WERI-Rb-1 (cell line): ENCODE measurements at regions not wholly inside any gene's neighbourhood (a gene's known extent, or its start where the extent isn't known, plus 50 kb on each side); places are given as distances from the start of the nearest gene placed in this dataset.
"Not testable (repeated sequence)": the region's sequence is repeated elsewhere in the genome, so short reads cannot be mapped to it uniquely, and the experiment has no call there.

Source experiments
- DNase-seq: peaks from one replicate; pipeline ENCODE4 v3.0.0-alpha.2; 2020
- H3K27ac ChIP-seq: fragments of 250-450 bp; sonication (Bioruptor Pico); 2 replicates; pipeline ENCODE4 v1.5.1; 2020; ENCODE audit warnings: mild to moderate bottlenecking, moderate library complexity
- H3K27me3 ChIP-seq: fragments of 250-450 bp; sonication (Bioruptor Pico); 2 replicates; pipeline ENCODE4 v1.5.1; 2021; ENCODE audit warnings: mild to moderate bottlenecking, low read depth, moderate library complexity; ENCODE audit not compliant: insufficient read depth, severe bottlenecking
- H3K36me3 ChIP-seq: fragments of 250-450 bp; sonication (Bioruptor Pico); 2 replicates; pipeline ENCODE4 v1.5.1; 2020; ENCODE audit warnings: mild to moderate bottlenecking, moderate library complexity
- H3K4me3 ChIP-seq: 2 replicates; pipeline ENCODE4 v1.5.1; 2011; ENCODE audit warnings: low read depth, mild to moderate bottlenecking, control low read depth, low read length
- H3K9me3 ChIP-seq: fragments of 250-450 bp; sonication (Bioruptor Pico); 2 replicates; pipeline ENCODE4 v1.5.1; 2021; ENCODE audit warnings: mild to moderate bottlenecking, moderate library complexity; ENCODE audit not compliant: severe bottlenecking
- CTCF ChIP-seq: IDR thresholded peaks from 2 replicates; pipeline ENCODE4 v1.5.1; 2011; ENCODE audit warnings: low read depth, mild to moderate bottlenecking, control low read depth, inconsistent platforms, low read length

DNA sequence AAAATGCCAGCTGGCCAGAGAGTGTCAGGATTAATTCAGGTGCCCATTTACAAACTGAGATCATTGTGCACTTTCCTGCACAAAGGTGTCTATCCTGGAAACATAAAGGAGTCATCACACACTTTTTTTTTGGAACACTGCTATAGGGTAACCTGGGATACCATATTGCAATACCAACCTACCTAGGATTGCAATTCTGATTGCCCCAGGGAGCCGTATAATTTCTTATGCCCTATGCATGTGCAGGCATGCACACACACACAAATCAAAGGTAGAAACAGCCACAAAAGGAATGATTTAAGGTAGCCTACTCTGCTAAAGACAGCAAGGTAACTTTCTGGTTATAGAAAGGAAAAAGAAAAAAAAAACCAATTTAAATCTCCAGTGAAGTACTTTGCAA is 285.3 kb upstream of the KITLG start:
- no peak for DNase-seq
- no peak for TF ChIP-seq CTCF
- H3K9me3 ChIP-seq, result no peaks in the 10 kb centered on the region
- no peak overlapping the region for H3K27ac ChIP-seq
- no peak overlapping the region for H3K4me3 ChIP-seq
- H3K27me3 ChIP-seq, result no peaks in the 10 kb centered on the region
- no peaks in the 10 kb centered on the region for H3K36me3 ChIP-seq

DNA sequence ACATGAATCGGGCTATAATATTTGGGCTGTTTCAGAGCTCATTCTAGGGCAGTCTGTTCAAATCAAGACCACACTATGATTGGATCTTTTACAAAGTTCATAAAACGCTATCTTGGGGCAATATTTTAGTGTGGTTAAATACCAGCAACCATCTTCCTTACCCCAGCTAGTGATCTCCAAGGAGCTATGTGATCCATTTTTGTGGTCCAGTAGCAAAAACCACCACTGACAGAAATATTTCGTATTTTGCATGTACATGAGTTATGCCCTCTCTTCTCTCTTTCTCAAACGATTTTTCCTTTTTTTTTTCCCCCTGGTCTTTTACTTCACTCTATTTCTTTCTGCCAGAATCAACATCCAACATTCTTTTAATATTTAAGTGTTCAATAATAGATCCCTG is 280.6 kb upstream of the KITLG start:
- no peak for TF ChIP-seq CTCF
- H3K9me3 ChIP-seq, result no peaks in the 10 kb centered on the region
- DNase-seq, result no peak
- no peaks in the 10 kb centered on the region for H3K36me3 ChIP-seq
- H3K27ac ChIP-seq, result no peak overlapping the region
- H3K4me3 ChIP-seq, result no peak overlapping the region
- peaks cover 2% of the 10 kb centered on the region for H3K27me3 ChIP-seq

GRCh38 chr12:88856201-88856600 is 275.9 kb upstream of the KITLG start:
- no peak overlapping the region for H3K4me3 ChIP-seq
- H3K9me3 ChIP-seq, result no peaks in the 10 kb centered on the region
- no peak for DNase-seq
- TF ChIP-seq CTCF, result no peak
- no peak overlapping the region for H3K27ac ChIP-seq
- peaks cover 2% of the 10 kb centered on the region for H3K27me3 ChIP-seq
- H3K36me3 ChIP-seq, result no peaks in the 10 kb centered on the region

GRCh38 chr12:88855301-88855700 is 275.0 kb upstream of the KITLG start:
- H3K27ac ChIP-seq, result no peak overlapping the region
- H3K36me3 ChIP-seq, result no peaks in the 10 kb centered on the region
- H3K4me3 ChIP-seq, result no peak overlapping the region
- no peak for TF ChIP-seq CTCF
- peaks cover 2% of the 10 kb centered on the region for H3K27me3 ChIP-seq
- no peak for DNase-seq
- H3K9me3 ChIP-seq, result no peaks in the 10 kb centered on the region

GRCh38 chr12:88854260-88854659 is 274.0 kb upstream of the KITLG start:
- no peaks in the 10 kb centered on the region for H3K9me3 ChIP-seq
- no peak for DNase-seq
- no peak overlapping the region for H3K27ac ChIP-seq

GRCh38 chr12:88847246-88847645 is 267.0 kb upstream of the KITLG start:
- not testable (repeated sequence) for H3K4me3 ChIP-seq, DNase-seq, H3K36me3 ChIP-seq, H3K27ac ChIP-seq, H3K9me3 ChIP-seq, H3K27me3 ChIP-seq

More at GRCh38 chr12:88854260-88854659, 274.0 kb upstream of the KITLG start:
- H3K4me3 ChIP-seq, result no peak overlapping the region
- H3K27me3 ChIP-seq, result peaks cover 2% of the 10 kb centered on the region
- no peak for TF ChIP-seq CTCF
- no peaks in the 10 kb centered on the region for H3K36me3 ChIP-seq
